ENCODE measurements at regions not wholly inside any gene's neighbourhood (a gene's known extent, or its start where the extent isn't known, plus 50 kb on each side); places are given as distances from the start of the nearest gene placed in this dataset.

DNA sequence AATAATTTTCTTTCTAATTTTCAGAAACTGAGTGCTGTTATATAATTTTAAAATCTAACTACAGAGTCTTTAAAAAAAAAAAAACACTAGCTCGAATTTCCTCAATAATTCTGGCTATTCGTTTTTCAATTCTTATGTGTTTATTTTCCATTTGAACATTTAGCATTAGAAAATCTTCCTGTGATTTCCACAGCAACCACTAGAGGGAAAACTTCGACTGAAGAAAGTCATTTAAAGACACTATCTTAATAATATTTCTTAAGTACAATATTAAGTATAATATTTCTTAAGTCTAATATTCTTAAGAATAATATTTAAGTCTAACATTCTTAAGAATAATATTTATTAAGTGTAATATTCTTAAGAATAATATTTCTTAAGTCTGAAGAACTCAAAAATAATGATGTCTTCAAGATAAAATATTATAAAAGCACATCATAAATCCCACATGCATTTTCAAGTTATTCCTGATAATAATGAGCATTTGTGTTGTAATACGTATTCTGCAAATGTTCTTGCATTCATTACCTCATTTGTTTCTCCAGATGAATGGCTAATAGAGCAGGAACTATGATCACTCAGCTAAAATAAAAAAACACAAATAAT, 118.4 kb upstream of the WDR17 start:
- peak; percentile 15 for DNase-seq (ENCODE audit: low read depth)

DNA sequence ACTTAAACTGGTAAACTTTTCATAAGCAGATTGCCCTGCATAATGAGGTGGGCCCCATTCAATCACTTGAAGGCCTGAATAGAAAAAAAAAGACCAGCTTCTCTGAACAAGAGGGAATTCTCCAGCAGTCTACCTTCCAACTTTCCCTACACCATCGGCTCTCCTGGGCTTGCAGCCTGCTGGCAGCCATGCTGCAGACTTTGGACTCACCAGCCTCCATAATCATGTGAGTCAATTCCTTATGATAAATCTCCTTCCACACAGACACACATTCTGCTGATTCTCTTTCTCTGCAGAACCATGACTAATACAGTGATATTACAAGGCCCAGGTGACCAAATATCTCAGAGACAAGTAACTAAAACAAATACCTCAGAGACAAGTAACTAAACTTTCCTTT, 113.8 kb upstream of the WDR17 start:
- DNase-seq (ENCODE audit: low read depth), result no peak

DNA sequence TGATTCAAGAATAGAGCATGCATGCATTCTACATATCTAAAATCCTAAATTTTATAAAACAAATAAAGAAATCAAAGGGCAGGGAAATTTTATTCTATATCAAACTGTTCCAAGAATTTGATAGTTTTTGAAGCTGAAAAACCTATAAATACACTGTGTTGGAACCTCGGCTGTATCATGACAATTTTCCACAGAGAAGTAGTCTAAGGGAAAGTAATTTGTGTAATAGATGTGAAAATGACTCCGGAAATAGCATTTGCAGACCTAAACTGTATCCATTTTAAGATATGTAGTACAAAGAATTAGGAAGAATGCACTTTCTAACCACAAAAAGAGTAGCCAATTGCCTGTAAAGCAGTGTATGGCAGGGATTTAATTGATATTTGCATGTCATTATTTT, 112.5 kb upstream of the WDR17 start:
- DNase-seq (ENCODE audit: low read depth), result no peak

GRCh38 chr4:175953960-175954521, 111.6 kb upstream of the WDR17 start:
- no peak for DNase-seq (ENCODE audit: low read depth)

DNA sequence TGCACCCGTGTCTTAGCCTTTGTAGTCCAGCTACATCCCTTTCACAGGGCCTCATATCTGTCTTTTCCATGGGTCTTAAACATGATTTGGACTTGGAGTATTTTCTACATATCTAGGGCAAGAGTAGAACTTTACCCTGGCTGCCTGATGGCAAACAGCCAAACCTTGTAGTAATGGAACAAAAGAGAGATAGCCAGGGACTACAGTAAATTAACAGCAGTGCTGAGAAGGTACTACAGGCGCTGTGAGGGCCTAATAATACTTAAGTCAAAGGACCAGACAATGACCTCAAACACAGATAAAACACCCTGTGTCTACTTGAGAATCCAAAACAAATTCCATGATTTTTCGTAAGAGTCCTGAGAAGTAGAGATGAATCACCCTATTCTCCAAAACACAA, 111.0 kb upstream of the WDR17 start:
- DNase-seq (ENCODE audit: low read depth), result no peak

DNA sequence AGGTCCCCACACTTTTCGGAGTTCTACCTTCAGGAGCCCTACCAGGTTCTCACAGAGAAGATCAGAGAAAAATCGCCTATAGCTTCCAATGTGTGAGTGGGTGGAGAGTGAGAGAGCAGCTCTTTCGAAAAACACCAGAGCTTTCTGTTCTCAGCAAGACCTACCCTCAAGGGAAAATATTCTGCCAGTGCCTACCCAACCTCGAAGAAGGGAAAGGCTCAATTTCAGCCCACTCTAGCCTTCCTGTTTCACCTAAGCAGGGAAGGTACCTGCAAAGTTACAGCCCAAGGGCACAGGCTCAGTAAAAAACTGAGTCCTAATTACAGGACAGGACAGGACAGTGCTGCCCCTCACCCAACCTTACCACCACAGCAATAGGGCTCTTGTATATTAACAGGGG, 104.0 kb upstream of the WDR17 start:
- DNase-seq (ENCODE audit: low read depth), result no peak

GRCh38 chr4:175970072-175970471, 95.6 kb upstream of the WDR17 start:
- DNase-seq (ENCODE audit: low read depth), result no peak

DNA sequence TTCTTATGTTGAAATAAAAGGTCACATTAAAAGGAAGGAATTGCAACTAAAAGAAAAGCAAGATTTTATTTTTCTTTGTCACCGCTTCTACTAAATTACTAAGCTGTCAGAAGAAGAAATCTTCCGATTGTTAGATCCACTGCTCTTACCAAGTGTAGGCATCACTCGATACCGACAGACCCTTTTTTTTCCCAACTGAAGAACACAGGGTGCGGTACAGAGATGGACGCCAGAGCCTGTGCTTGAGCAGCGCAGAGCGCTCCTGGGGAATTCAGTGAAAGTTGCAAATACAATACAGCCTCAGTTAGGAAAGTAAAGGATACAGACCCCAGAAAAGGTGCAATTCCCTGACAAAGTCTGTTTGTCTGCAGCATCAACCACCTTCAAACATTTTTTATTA, 94.9 kb upstream of the WDR17 start:
- DNase-seq (ENCODE audit: low read depth), result no peak

GRCh38 chr4:175971388-175972179, 94.1 kb upstream of the WDR17 start:
- DNase-seq (ENCODE audit: low read depth), result no peak

GRCh38 chr4:175973027-175973923, 92.4 kb upstream of the WDR17 start:
- DNase-seq (ENCODE audit: low read depth), result no peak

- no peak for DNase-seq (ENCODE audit: low read depth)
These were observed 82.0 kb upstream of the WDR17 start for GRCh38 chr4:175983636-175984035.

DNA sequence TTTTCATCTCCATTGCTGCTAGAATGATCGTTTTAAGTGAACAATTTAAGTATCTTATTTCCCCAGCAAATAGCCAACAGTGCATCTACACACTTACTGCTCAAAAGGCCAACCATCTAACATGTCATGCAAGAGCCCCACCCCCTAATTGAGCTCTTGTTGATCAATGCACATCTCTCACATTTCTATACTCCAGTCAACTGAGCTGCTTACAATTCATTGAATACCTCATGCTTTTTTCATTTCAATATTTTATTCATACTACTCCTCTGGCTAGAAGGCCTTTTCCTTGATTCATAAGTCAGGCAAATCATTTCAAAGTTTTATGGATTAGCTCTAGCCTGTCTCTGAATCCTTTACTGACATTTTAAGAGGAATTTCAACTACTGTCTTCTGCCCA, 79.0 kb upstream of the WDR17 start:
- DNase-seq (ENCODE audit: low read depth), result no peak

DNA sequence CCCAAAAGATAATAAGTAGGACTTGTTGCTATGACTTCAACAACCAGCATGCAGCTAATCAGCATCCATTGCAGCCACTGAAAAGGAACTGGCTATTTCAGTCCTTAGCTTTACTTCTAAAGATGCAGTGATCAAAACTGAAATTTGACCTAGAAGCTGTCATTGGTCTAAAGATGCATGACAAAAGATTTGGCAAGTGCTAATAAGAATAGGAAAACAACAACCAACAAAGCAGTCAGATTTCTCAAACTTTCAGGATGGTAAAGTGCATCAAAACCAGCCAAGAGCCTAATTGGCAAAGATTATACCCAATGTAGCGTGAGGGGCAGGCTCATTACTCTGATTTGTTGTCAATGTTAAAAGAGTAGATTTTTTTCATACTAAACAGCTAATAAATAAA, 77.1 kb upstream of the WDR17 start:
- no peak for DNase-seq (ENCODE audit: low read depth)

DNA sequence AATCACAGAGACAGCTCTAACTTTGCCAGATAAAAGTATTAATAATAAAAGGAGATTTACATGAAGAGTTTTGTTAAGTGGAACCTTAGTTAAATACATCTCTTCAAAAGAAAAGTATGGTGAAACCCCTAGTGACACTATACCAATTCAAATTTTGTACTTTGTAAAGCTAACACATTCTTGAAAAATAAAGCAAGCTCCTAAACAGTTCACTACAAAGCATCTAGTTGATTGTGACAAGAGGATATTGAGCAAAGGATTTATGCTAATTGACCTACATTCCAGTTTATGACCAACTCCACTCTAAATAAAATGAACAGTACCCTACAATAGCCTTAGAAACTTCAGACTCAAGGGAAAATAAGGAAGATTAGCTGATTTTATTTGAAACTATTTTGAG, 69.4 kb upstream of the WDR17 start:
- no peak for DNase-seq (ENCODE audit: low read depth)

GRCh38 chr4:175997291-175997690, 68.3 kb upstream of the WDR17 start:
- no peak for DNase-seq (ENCODE audit: low read depth)

- no peak for DNase-seq (ENCODE audit: low read depth)
These were observed 66.9 kb upstream of the WDR17 start for GRCh38 chr4:175998782-175999181.

DNA sequence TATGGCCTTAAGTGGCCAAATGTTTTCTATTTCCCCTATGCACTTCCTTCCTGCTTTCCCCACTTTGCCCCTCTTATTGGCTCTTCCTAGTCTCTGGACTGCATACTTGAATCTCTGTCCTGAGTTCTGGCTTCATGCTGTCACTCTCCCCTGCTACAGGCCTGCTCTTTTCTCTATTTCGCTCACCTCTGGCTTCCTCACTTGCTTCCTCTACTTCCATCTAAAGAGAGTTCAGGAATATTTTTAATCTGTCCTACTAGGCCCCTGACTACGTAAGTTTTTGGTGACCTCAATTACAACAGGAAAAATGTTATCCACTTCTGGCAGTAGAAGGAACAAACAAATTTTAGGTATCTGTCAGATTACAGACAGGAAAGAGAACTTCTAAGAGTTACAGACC, 65.7 kb upstream of the WDR17 start:
- DNase-seq (ENCODE audit: low read depth), result no peak

DNA sequence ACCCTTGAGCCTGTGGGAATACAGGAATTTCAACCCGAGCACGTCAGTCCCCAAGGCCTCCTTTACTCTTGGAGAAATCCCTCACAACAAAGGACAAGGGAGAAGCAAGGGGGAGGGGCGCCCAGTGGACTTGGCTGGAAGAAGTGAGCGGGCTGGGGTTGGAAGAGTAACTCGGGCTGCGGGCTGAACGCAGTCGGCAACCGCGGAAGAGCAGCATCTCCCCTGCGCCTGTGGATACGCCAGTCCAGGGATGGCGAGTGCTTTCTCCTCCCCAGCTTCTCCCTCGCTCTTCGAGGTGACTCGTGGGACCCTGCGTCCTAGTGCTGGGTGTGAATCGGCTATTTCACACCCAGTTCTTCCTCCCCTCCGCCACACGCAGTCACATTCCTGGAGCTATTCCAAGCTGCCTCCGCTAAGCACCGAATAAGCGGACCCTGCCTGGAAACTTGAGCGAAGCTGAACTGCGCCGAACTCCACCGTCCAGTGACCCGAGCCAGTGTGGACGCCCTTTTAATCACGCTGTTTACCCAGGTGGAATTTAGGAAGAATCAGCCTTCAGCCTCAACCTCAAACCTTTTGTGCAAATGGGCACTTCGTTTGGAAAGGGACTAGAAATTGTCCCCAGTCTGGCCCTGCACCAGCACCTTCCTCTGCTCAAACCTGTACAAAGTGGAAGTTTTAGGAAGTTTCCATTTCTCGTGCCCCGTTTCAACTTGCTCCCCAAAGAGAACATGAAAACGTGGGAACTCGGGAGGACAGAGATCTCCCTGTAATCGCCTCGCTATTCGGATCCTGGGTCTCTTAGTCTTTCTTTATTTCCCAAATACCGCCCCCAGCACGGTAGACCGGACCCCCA, 64.3 kb upstream of the WDR17 start:
- no peak for DNase-seq (ENCODE audit: low read depth)

DNA sequence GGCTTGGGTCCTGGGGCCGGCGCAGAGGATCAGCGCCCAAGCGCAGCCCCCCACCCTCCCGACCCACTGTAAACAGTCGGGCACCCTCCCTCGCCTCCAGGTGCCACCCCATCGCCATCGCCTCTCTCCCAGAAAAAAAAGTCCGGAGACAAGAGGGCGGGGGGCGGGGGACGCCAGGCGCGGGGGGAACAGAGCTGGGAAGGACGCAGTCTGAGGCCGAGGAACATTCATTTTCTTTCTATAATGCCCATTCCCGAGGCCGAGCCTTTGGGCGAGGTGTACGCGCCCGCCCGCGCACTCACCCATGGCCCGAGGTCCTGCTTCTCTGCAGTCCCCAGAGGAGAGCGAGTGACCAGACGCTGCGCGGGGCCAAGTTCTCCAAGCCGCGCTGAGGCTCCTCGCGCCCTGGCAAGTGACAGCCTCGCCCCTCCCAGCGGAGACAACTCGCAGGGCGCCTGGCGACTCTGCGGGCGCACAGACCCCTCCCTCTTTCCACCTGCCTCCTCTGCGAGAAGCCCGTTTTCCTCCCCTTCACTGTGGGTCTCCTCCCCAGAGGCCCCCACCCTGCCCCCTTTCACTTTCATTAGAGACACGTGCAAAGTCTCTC, 63.5 kb upstream of the WDR17 start:
- no peak for DNase-seq (ENCODE audit: low read depth)

- DNase-seq (ENCODE audit: low read depth), result no peak
These were observed 59.9 kb upstream of the WDR17 start for GRCh38 chr4:176005766-176006165.

- DNase-seq (ENCODE audit: low read depth), result no peak
These were observed 56.4 kb upstream of the WDR17 start for GRCh38 chr4:176009254-176009653.

All from RPMI7951 (cell line).